COLO668 (cell line): ENCODE measurements at regions not wholly inside any gene's neighbourhood (a gene's known extent, or its start where the extent isn't known, plus 50 kb on each side); places are given as distances from the start of the nearest gene placed in this dataset.
"Not testable (repeated sequence)": the region's sequence is repeated elsewhere in the genome, so short reads cannot be mapped to it uniquely, and the experiment has no call there.

Experiments used
- DNase-seq: peaks from one replicate; lab custom pipeline; 2025; ENCODE audit not compliant: unreplicated experiment; lab: John Stamatoyannopoulos, UW

GRCh38 chr11:71714510-71714909, 118.5 kb upstream of the DEFB108B start:
- DNase-seq, result not testable (repeated sequence)

- DNase-seq, result peak; percentile 17
Observed at GRCh38 chr11:71721840-71722239, 111.2 kb upstream of the DEFB108B start.

DNA sequence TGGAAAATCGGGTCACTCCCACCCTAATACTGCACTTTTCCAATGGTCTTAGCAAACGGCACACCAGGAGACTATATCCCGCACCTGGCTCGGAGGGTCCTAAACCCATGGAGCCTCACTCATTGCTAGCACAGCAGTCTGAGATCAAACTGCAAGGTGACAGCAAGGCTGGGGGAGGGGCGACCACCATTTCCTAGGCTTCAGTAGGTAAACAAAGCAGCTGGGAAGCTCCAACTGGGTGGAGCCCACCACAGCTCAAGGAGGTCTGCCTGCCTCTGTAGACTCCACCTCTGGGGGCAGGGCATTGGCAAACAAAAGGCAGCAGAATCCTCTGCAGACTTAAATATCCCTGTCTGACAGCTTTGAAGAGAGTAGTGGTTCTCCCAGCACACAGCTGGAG, 109.0 kb upstream of the DEFB108B start:
- not testable (repeated sequence) for DNase-seq

GRCh38 chr11:71730748-71731147, 102.3 kb upstream of the DEFB108B start:
- not testable (repeated sequence) for DNase-seq

GRCh38 chr11:71734368-71734767, 98.6 kb upstream of the DEFB108B start:
- not testable (repeated sequence) for DNase-seq

DNA sequence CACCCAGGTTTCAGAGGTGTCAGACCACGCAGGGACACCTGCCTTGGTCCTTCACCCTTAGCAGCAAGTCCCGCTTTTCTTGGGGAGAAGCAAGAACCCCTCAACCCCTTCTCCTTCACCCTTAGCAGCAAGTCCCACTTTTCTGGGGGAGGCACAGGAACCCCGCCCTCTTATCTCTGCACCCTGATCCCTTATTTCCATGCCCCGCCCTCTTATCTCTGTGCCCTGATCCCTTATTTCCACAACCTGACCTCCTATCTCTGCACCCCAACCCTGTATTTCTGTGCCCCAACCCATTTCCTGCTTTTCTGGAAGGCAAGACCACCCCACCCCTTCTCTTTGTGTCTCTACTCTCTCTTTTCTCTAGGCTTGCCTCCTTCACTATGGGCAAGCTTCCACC, 94.7 kb upstream of the DEFB108B start:
- DNase-seq, result not testable (repeated sequence)

DNA sequence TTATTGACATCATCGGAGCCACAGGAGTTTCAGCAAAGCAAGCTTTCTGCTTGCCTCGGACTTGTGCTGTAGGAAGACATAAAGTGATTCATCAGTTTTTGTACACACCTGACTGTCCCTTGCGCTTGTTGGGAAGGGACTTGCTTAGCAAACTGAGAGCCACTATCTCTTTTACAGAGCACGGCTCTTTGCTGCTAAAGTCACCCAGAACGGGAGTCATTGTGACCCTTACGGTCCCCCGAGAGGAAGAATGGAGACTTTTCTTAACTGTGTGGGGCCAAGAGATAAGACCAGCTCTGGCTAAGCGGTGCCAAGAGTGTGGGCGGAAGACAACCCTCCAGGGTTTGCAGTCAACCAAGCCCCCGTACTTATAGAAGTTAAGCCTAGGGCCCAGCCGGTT, 89.6 kb upstream of the DEFB108B start:
- not testable (repeated sequence) for DNase-seq

- DNase-seq, result not testable (repeated sequence)
Observed at GRCh38 chr11:71745656-71746055, 87.3 kb upstream of the DEFB108B start.

DNA sequence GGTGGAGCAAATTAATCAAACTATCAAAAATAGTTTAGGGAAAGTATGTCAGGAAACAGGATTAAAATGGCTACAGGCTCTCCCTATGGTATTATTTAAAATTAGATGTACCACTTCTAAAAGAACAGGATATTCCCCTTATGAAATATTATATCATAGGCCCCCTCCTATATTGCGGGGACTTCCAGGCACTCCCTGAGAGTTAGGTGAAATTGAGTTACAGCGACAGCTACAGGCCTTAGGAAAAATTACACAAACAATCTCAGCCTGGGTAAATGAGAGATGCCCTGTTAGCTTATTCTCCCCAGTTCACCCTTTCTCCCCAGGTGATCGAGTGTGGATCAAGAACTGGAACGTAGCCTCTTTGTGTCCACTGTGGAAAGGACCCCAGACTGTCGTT, 86.7 kb upstream of the DEFB108B start:
- DNase-seq, result not testable (repeated sequence)

DNA sequence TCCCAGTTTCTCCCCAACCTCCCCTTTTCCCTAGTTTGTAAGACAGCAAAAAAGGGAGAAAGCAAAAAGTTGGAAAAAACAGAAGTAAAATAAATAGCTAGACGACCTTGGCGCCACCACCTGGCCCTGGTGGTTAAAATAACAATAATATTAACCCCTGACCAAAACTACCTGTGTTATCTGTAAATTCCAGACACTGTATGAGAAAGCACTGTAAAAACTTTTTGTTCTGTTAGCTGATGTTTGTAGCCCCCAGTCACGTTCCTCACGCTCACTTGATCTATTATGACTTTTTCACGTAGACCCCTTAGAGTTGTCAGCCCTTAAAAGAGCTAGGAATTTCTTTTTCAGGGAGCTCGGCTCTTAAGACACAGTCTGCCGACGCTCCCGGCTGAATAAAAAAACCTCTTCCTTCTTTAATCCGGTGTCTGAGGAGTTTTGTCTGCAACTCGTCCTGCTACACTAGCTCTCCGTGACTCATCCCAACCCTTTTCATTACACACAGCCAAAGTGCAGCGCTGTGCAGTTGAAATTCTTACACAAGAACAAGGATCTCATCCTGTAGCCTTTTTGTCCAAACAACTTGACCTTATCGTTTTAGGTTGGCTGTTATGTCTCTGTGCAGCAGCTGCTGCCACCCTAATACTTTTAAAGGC, 83.9 kb upstream of the DEFB108B start:
- DNase-seq, result not testable (repeated sequence)

DNA sequence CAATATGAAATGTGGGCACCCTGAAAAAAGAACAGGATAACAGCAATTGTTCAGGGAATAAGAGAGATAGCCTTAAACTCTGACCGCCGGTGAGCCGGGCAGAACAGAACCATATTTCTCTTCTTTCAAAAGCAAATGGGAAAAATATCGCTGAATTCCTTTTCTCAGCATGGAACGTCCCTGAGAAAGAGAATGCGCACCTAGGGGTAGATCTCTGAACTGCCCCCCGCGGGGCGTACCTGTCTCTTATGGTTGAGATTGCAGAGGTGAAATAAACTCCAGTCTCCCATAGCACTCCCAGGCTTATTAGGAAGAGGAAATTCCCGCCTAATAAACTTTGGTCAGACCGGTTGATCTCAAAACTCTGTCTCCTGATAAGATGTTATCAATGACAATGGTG, 82.1 kb upstream of the DEFB108B start:
- not testable (repeated sequence) for DNase-seq

DNA sequence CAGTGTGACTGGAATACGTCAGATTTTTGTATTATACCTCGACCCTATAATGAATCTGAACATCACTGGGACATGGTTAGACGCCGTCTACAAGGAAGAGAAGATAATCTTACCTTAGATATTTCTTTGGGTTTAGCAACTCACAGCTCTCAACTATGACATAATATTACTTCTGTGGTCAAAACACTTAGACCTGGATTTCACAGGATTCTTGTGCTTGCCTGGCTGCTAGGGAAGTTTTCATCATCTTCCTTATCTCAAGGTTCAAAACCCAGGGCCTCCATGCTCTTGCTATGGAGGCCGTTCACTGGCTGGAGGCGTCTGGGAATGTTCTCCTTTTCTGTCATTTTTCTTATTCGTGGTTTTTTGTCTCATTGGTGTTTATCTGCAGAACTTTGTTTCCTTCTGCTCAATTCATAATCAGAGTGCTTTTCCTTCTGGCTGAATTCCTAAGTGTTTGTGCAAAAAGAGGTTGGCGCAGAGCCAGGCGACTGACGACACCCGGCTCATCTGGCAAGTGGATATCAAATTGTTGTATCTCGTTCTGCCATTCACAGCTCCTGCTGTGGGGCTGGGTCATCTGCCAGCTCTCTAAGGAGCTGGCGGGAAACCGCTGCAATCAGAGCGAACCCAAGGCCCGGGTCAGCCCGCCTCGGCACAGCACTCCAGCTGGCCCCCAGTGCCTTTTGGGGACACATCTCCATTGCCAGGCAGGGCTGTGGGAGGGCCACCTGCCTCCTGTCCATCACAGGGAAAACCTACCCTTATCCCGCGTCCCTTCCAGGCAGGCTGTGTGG, 68.1 kb upstream of the DEFB108B start:
- DNase-seq, result not testable (repeated sequence)

- DNase-seq, result not testable (repeated sequence)
Observed at GRCh38 chr11:71767016-71767415, 66.0 kb upstream of the DEFB108B start.

DNA sequence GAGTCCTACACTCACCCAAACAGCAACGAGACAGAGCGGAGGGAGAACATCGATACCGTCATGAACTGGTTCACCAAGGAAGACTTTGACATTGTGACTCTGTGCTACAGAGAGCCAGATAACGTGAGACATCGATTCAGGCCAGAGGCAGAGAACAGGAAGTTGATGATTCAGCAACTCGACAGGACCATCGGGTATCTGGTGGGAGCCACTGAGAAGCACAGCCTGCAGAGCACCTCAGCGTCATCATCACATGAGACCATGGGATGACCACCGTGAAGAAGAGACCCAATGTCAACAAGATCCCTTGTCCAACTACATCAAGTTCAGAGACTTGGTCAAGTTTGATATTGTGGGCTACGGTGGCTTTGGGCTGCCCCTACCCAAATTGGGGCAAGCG, 60.8 kb upstream of the DEFB108B start:
- DNase-seq, result not testable (repeated sequence)

DNA sequence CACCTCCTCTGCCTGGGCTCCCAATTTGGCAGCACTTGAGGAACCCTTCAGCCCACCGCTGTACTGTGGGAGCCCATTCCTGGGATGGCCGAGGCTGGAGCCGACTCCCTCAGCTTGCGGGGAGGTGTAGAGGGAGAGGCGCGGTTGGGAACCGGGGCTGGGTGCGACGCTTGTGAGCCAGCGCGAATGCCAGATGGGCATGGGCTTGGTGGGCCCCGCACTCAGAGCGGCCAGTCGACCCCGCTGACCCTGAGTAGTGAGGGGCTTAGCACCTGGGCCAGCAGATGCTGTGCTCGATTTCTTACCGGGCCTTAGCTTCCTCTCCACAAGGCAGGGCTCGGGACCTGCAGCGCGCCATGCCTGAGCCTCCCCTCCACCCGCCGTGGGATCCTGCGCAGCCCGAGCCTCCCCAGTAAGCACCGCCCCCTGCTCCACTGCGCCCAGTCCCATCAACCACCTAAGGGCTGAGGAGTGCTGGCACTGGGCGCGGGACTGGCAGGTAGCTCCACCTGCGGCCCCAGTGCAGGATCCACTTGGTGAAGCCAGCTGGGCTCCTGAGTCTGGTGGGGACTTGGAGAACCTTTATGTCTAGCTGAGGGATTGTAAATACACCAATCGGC, 58.3 kb upstream of the DEFB108B start:
- DNase-seq, result no peak

GRCh38 chr11:71780116-71780515, 52.9 kb upstream of the DEFB108B start:
- DNase-seq, result not testable (repeated sequence)

- DNase-seq, result not testable (repeated sequence)
Observed at GRCh38 chr11:71780771-71781170, 52.2 kb upstream of the DEFB108B start.

GRCh38 chr11:71781491-71781890, 51.5 kb upstream of the DEFB108B start:
- not testable (repeated sequence) for DNase-seq

- not testable (repeated sequence) for DNase-seq
Observed at GRCh38 chr11:71782229-71782861, 50.7 kb upstream of the DEFB108B start.

- not testable (repeated sequence) for DNase-seq
Observed at GRCh38 chr11:71783191-71783590, 49.8 kb upstream of the DEFB108B start.
